GM18498 (cell line): ENCODE measurements at regions not wholly inside any gene's neighbourhood (a gene's known extent, or its start where the extent isn't known, plus 50 kb on each side); places are given as distances from the start of the nearest gene placed in this dataset.
A peak's percentile ranks its signal among the peaks of the same experiment; 100 is the strongest.

Experiments
- ATAC-seq: cut with Tn5 transposase; IDR thresholded peaks from one replicate; pipeline ENCODE4 v1.9.1; 2021; ENCODE audit warnings: mild to moderate bottlenecking, moderate library complexity; ENCODE audit not compliant: unreplicated experiment

GRCh38 chr10:30793093-30793492 lies 163.5 kb upstream of the LYZL2 start:
- no peak for ATAC-seq

- ATAC-seq: no peak
Observed at GRCh38 chr10:30792025-30792424, 162.5 kb upstream of the LYZL2 start.

DNA sequence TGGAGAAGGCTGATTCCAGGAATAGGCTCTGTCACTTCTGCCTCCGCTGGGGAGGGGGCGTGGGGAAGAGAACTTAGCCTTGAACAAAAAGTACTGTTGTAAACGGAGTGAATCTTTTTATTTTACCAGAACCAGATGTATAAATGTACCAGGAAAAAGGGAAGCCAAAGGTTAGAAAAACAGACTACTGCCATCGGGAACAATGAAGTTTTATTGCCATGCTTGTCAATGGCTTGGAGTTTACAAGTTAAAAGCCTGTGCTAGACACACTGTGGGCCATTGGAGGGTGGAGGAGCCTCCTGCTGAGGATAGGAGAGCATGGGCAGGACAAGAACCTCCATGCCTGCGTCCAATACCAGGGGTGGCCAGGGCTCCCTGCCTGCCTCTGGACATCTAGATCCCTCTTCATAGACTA lies 161.7 kb upstream of the LYZL2 start:
- no peak for ATAC-seq

GRCh38 chr10:30789806-30790205 lies 160.3 kb upstream of the LYZL2 start:
- ATAC-seq: no peak

DNA sequence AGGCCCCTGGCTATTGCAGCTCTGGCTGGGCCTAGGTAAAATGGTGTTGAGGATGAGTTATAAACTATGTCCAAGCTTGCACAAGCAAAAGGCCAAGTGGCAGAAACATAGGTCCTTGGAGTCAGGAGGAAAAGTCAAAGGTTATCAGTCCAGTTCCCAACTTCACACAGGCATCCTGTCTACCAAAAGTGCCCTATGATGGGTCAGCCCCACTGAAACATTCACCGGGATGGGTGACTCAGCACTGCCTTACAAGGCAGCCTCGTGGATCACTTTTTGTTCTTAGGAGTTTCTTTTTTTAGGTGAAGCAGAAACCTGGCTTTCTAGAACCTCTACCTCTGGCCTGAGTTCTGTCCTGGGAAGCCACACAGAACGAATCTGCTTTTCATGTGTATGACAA lies 158.8 kb upstream of the LYZL2 start:
- ATAC-seq: no peak

GRCh38 chr10:30786906-30787305 lies 157.4 kb upstream of the LYZL2 start:
- no peak for ATAC-seq

- no peak for ATAC-seq
Observed at GRCh38 chr10:30786131-30786530, 156.6 kb upstream of the LYZL2 start.

- no peak for ATAC-seq
Observed at GRCh38 chr10:30784897-30785605, 155.5 kb upstream of the LYZL2 start.

GRCh38 chr10:30784524-30784896 lies 155.0 kb upstream of the LYZL2 start:
- no peak for ATAC-seq

GRCh38 chr10:30783939-30784501 lies 154.5 kb upstream of the LYZL2 start:
- peak; percentile 65 for ATAC-seq

GRCh38 chr10:30782537-30783461 lies 153.2 kb upstream of the LYZL2 start:
- peak; percentile 45 for ATAC-seq

- no peak for ATAC-seq
Observed at GRCh38 chr10:30782157-30782536, 152.6 kb upstream of the LYZL2 start.

GRCh38 chr10:30781670-30782121 lies 152.1 kb upstream of the LYZL2 start:
- ATAC-seq: no peak

DNA sequence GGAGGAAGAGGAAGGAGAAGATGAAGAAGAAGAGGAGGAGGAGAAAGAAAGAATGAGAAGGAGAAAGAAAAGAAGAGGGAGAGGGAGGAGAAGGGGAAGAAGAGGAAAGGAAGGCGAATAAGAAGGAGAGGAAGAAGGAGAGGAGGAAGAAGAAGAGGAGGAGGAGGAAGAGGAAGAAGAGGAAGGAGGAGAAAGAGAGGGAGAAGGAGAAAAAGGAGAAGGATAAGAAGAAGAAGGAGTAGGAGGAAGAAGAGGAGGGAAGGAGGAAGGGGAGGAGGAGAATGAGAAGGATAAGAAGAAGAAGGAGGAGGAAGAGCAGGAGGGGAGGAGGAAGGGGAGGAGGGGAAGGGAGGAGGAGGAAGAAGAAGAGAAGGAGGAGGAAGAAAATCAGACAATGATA lies 149.2 kb upstream of the LYZL2 start:
- ATAC-seq: no peak

DNA sequence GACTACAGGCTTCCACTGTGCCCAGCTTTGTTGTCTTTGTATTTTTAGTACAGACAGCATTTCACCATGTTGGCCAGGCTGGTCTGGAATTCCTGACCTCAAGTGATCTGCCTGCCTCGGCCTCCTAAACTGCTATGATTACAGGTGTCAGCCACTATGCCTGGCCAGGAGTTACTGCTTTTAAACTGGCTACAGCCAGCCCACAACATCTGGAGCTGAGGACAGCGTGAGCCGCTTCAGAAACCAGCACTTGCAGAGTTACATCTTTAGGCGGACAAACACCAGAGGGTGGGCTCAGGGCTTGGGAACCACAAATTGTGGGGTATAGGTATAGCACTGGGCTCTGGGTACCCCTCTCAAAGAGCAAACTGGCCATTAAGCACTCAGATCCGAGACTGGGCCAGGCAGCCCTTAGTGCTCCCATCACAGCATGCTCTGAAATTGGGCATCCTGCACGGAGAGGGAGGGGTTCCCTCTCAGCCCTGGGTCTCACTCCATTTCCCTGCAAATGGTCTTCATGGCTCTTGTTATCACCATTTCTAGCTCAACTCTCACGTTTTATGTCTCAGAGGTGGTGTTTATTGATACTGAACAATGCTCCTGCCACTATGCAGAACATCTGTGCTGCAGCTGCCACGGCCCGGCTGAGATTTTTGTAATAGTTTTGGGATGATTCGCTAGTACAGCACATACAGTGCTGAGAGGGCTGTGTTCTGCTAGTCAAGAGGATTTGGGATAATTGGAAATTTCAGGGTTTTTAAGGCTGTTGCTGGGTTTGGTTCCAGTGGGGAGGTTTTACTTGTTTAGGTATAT lies 146.4 kb upstream of the LYZL2 start:
- ATAC-seq: no peak

DNA sequence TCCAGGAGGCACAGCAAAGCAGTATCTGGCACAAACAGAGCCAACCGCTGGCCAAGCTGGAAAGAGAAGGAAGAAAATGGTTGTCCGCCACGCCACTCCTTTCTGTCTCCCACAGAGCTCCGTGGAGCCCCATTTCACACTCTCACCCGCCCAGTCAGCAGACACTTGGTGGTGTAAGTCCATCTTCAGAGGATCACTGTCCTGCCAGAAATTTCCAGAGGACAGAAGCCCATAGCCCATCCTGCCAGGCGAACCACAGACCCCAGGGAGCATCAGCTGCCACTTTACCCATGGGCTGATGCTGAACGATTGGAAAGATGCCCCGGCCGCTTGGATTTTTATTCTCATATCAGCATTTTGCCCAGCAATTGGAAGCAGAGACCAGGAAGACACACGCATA lies 144.7 kb upstream of the LYZL2 start:
- ATAC-seq: no peak

- ATAC-seq: no peak
Observed at GRCh38 chr10:30773501-30773900, 143.9 kb upstream of the LYZL2 start.

GRCh38 chr10:30770816-30771215 lies 141.3 kb upstream of the LYZL2 start:
- no peak for ATAC-seq

- no peak for ATAC-seq
Observed at GRCh38 chr10:30770229-30770628, 140.7 kb upstream of the LYZL2 start.

- no peak for ATAC-seq
Observed at GRCh38 chr10:30769361-30769760, 139.8 kb upstream of the LYZL2 start.

DNA sequence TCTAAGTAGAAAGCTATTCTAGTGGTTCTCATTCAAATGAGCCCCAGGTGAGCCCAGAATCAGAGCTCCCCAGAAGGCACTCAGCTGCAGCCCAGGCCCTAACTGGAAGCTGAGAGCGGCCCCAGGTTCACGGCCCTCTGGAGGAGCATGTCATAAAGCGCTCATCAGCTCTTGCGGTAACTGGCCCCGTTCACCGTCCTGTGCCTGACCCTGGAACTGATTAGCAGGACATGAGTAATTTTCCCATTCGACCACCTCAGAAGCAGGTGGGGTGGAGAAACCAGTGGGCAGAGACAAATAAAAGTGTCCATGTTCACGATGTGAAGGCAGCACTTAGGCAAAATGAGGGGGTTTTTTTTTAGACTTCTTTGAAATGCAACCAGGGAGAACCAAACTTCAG lies 136.1 kb upstream of the LYZL2 start:
- no peak for ATAC-seq
